ENCODE measurements at regions not wholly inside any gene's neighbourhood (a gene's known extent, or its start where the extent isn't known, plus 50 kb on each side); places are given as distances from the start of the nearest gene placed in this dataset.

GRCh38 chr7:53602817-53603418, 567.5 kb downstream of the POM121L12 start:
- TF ChIP-seq SUZ12 (IDR thresholded peaks at IDR 0.05; ENCODE audit: extremely low read depth, insufficient read depth, insufficient read length) (no peak), YY1 (IDR thresholded peaks at IDR 0.05; ENCODE audit: insufficient read depth, insufficient read length) (no peak)

All from NT2/D1 (cell line).